Stimulated activated naive CD8-positive, alpha-beta T cell treated with anti-CD3 and anti-CD28 coated beads, Interleukin-15, amount 100 ng/mL, for 72 hours (primary cell): ENCODE measurements at regions not wholly inside any gene's neighbourhood (a gene's known extent, or its start where the extent isn't known, plus 50 kb on each side); places are given as distances from the start of the nearest gene placed in this dataset.

Experiments used
- ATAC-seq: fragments of 150-1000 bp; cut with Tn5 transposase; 2 replicates; pipeline ENCODE4 v1.10.0; 2021; ENCODE audit warnings: mild to moderate bottlenecking, moderate library complexity
- DNase-seq, 2 donors: peaks; one replicate each; pipeline ENCODE4 v3.0.0; 2021 to 2022
- H3K27ac Mint-ChIP-seq, 2 donors: one replicate each; pipeline ENCODE4 v1.8.0; 2022; ENCODE audit warnings: mild to moderate bottlenecking in 2 of 2, mixed read lengths in 2 of 2, moderate library complexity in 2 of 2
- H3K27me3 Mint-ChIP-seq: one replicate; pipeline ENCODE4 v1.8.0; 2022; ENCODE audit warnings: mixed read lengths
- H3K4me1 Mint-ChIP-seq: one replicate; pipeline ENCODE4 v1.8.0; 2022; ENCODE audit warnings: mild to moderate bottlenecking, mixed read lengths
- H3K4me3 Mint-ChIP-seq, 2 donors: one replicate each; pipeline ENCODE4 v1.8.0; 2022; ENCODE audit warnings: mild to moderate bottlenecking in 2 of 2, mixed read lengths in 2 of 2, moderate library complexity in 1 of 2
- H3K9me3 Mint-ChIP-seq, 2 donors: one replicate each; pipeline ENCODE4 v1.8.0; 2022; ENCODE audit warnings: mixed read lengths in 2 of 2

DNA sequence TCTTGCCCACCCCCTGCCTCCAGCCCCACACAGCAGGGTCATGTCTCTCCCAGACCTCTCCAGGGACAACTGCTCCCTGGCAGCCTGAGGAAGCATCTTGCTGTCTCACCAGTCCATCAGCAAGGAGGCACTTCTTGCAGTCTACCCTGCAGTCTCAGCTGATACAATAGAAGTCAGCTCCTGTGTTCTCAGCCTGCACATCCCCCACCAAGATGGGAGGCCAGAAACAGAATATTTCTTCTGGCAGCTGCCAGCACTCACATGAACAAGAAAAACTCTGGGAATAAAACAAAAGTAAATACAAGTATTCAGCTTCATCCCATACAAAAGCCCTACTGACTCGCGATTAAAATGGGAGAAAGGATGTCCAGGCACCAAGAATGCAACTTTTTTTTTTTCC lies 457.4 kb upstream of the PROK2 start:
- ATAC-seq, result no peak
- Mint-ChIP-seq H3K27me3 (no peaks in the 10 kb centered on the region), H3K4me1 (peaks cover 10% of the 10 kb centered on the region), H3K27ac (peak overlapping the region; percentile 55 to 64), H3K4me3 (no peak overlapping the region), H3K9me3 (no peaks in the 10 kb centered on the region)
- no peak for DNase-seq

DNA sequence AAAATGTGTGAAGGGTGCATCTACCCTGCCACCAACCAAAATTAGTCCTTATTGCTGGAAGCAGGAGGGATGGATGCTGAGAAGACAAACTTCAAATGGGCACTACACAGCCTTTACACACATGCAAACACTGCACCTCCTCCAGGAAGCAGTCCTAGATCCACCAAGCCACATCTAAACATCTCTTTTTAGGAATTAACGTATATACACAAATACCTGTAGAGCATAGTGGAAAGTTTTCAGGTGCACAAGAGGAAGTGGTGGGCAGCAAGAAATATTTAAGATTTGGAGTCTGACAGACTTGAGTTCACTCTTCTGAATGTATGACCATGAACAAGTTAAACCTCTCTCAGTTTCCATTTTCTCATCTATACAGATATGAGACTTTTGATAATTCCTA lies 456.6 kb upstream of the PROK2 start:
- Mint-ChIP-seq H3K27ac (no peak overlapping the region), H3K9me3 (no peaks in the 10 kb centered on the region), H3K27me3 (no peaks in the 10 kb centered on the region), H3K4me3 (no peak overlapping the region), H3K4me1 (peaks cover 6% of the 10 kb centered on the region)
- no peak for ATAC-seq
- DNase-seq, result no peak

DNA sequence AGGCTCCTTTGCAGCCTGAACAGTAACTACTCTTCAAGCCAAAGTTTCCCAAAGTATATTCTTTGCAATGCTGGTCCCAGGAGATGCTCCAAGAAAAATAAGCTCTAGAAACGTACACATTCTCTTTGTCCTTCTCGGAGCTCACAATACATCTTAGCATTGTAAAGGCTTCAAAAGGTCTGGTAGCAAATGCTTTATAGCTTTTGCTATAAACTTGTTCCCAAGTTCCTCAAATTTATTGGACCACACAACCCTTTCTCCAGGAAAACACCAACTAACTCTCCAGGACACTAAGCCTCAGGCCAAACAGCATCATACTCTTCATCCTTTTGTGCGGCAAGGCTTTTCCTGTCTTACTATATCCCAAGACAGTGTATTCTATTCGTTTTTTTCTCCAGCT lies 455.6 kb upstream of the PROK2 start:
- Mint-ChIP-seq H3K9me3 (no peaks in the 10 kb centered on the region), H3K27me3 (no peaks in the 10 kb centered on the region), H3K27ac (no peak overlapping the region), H3K4me1 (peaks cover 6% of the 10 kb centered on the region), H3K4me3 (no peak overlapping the region)
- DNase-seq, result no peak
- no peak for ATAC-seq

GRCh38 chr3:72238801-72239200 lies 453.9 kb upstream of the PROK2 start:
- peaks cover 6% of the 10 kb centered on the region for H3K4me1 Mint-ChIP-seq
- DNase-seq (no peak), ATAC-seq (no peak)
- H3K27me3 Mint-ChIP-seq, result no peaks in the 10 kb centered on the region
- no peaks in the 10 kb centered on the region for H3K9me3 Mint-ChIP-seq
- no peak overlapping the region for H3K27ac Mint-ChIP-seq
- H3K4me3 Mint-ChIP-seq, result no peak overlapping the region

- H3K4me3 Mint-ChIP-seq, result no peak overlapping the region
- H3K27me3 Mint-ChIP-seq, result no peaks in the 10 kb centered on the region
- no peak overlapping the region for H3K27ac Mint-ChIP-seq
- ATAC-seq (no peak), DNase-seq (no peak)
- peaks cover 6% of the 10 kb centered on the region for H3K4me1 Mint-ChIP-seq
- no peaks in the 10 kb centered on the region for H3K9me3 Mint-ChIP-seq
Measured at GRCh38 chr3:72238010-72238691, 453.2 kb upstream of the PROK2 start.

- Mint-ChIP-seq H3K9me3 (no peaks in the 10 kb centered on the region), H3K27me3 (no peaks in the 10 kb centered on the region), H3K27ac (no peak overlapping the region), H3K4me3 (no peak overlapping the region), H3K4me1 (peaks cover 6% of the 10 kb centered on the region)
- DNase-seq (no peak), ATAC-seq (no peak)
Measured at GRCh38 chr3:72237679-72238009, 452.7 kb upstream of the PROK2 start.

DNA sequence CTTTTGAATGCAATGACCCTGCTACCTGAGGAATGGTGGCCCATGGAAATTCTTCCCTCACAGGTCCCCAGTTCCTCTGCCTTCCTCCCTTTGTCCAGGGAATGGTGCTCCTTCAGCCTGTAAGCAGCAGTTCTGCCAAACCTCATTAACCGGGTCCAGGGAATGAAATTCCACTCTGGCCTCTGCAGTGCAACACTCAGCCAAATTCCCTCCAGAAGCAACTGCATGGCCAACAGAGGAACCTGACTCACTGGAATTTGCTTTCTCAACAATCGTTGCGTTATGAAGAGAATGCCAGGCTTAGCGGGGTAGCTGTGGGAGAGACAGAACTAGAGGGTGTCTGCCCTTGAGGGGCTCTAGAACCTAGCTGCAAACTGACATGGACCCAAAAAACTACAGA lies 449.4 kb upstream of the PROK2 start:
- DNase-seq, result no peak
- Mint-ChIP-seq H3K27ac (no peak overlapping the region), H3K4me1 (no peaks in the 10 kb centered on the region), H3K4me3 (no peak overlapping the region), H3K9me3 (no peaks in the 10 kb centered on the region), H3K27me3 (no peaks in the 10 kb centered on the region)
- ATAC-seq, result no peak

DNA sequence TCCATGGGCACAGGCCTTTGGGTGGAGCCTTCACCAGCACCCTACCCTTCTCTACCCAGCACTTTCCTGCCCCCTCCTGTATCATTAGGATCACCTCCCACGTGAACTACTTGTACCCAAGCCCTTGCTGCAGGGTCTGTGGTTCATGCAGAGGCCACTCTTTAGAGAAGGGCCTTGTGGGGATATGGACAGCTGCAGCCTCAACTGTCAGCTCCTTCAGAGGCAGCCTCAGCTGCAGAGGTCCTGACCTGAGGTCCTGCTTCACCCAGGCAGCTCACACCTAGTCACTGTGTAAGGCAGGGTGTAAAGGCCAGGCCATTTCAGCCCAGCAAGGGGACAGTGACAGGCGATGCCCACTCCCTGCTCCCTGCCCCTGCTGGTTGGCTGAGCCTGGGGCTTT lies 448.6 kb upstream of the PROK2 start:
- Mint-ChIP-seq H3K4me3 (no peak overlapping the region), H3K27ac (no peak overlapping the region), H3K27me3 (no peaks in the 10 kb centered on the region), H3K4me1 (no peaks in the 10 kb centered on the region), H3K9me3 (no peaks in the 10 kb centered on the region)
- DNase-seq (no peak), ATAC-seq (no peak)

DNA sequence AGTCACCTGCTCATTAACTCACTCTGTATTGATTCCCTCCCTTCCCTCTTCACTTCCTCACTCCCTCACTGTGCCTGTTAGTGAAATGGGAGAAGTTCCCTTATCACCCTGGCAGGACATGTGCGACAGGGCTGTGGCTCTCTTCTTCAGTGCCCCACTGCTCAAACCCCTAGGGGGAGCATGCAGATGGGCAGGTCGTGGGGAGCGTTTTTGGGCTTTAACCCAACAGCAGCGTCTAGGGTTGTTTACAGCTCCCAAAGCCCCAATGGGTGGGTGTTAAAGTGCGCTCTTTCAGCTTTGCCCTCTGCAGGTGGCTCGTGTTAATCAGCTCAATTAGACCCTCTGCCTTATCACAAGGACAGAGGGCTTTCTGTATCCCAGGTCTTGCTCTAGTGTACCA lies 447.8 kb upstream of the PROK2 start:
- peaks cover 5% of the 10 kb centered on the region for H3K4me1 Mint-ChIP-seq
- DNase-seq (no peak), ATAC-seq (no peak)
- no peak overlapping the region for H3K4me3 Mint-ChIP-seq
- H3K27me3 Mint-ChIP-seq, result peaks cover 8% of the 10 kb centered on the region
- no peak overlapping the region for H3K27ac Mint-ChIP-seq
- H3K9me3 Mint-ChIP-seq, result peaks cover under 1 to 8% of the 10 kb centered on the region in 2 donors

DNA sequence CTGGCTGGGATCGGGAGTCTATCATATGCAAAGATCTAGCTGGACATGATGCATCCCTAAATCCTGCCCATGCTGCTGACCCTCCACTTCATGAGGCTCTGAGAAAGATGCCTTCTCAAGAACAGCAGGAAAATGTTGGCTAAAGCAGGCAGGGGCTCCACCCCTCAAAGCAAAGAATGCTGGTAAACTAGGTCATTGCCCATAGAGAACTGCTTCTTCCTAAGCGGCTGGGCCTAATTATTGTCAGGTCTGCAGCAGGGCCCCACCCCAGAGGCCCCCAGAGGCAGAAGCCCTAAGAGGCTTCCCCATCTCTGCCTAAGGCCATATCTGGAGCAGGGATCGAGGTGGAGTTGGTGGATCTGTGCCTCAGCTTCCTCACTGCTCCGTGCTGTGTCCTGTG lies 447.4 kb upstream of the PROK2 start:
- Mint-ChIP-seq H3K27me3 (peaks cover 12% of the 10 kb centered on the region), H3K9me3 (peaks cover 5 to 12% of the 10 kb centered on the region in 2 donors), H3K4me1 (peaks cover 10% of the 10 kb centered on the region), H3K27ac (no peak overlapping the region), H3K4me3 (no peak overlapping the region)
- DNase-seq, result no peak
- no peak for ATAC-seq

GRCh38 chr3:72231439-72232196 lies 446.7 kb upstream of the PROK2 start:
- Mint-ChIP-seq H3K9me3 (peaks cover 12 to 19% of the 10 kb centered on the region in 2 donors), H3K27me3 (peaks cover 12% of the 10 kb centered on the region), H3K4me1 (peaks cover 12% of the 10 kb centered on the region), H3K27ac (no peak overlapping the region), H3K4me3 (no peak overlapping the region)
- DNase-seq (no peak), ATAC-seq (no peak)

DNA sequence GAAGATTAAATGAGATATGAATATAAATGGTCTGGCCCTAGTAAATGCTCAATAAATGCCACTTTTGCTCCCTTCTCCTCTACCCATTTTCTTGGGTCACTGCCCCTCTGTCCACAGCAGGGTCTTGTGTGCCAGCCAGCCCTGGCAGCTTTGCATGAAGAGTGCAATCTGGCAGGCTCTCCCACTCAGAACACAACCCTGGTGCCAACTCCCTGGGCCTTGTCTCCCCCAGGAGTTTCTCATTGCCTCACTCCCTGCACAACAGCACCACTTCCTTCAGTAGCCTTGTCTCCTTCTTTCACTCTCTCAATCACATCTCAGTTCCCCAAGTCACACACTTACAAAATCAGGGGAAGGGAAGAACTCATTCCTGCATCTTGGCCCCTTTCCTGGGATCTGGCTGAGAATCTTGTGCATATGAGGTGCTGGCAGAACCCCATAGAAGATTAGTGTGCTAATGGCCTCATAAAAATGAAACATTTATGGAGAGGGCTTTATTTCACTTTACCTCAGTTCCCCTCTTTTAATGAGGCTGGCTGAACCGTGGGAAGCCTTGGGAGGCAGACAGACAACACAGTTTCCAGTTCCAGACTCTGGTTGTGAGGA lies 445.9 kb upstream of the PROK2 start:
- ATAC-seq (no peak), DNase-seq (no peak)
- H3K9me3 Mint-ChIP-seq, result peaks cover 16 to 27% of the 10 kb centered on the region in 2 donors
- H3K27ac Mint-ChIP-seq, result no peak overlapping the region
- H3K4me1 Mint-ChIP-seq, result peaks cover 12% of the 10 kb centered on the region
- H3K4me3 Mint-ChIP-seq, result no peak overlapping the region
- H3K27me3 Mint-ChIP-seq, result peaks cover 12% of the 10 kb centered on the region

DNA sequence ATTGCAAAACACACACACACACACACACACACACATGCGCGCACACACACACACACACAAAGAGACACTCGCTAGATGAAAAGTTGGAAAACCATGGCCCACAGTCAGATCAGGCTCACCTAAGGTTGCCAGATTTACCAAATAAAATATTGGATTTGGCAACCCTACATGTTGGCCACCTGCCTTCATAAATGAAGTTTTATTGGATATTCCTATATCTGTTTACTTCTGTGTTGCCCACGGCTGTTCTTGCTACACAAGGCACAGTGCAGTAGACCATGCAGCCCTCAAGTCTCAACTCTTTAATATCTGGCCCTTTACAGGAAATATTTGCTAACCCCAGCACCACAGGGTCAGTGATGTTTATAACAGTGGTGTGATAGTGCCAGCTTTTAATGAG lies 445.0 kb upstream of the PROK2 start:
- H3K4me1 Mint-ChIP-seq, result peaks cover 12% of the 10 kb centered on the region
- H3K27ac Mint-ChIP-seq, result no peak overlapping the region
- H3K9me3 Mint-ChIP-seq, result peaks cover 26 to 36% of the 10 kb centered on the region in 2 donors
- H3K4me3 Mint-ChIP-seq, result no peak overlapping the region
- DNase-seq (no peak), ATAC-seq (no peak)
- peaks cover 12% of the 10 kb centered on the region for H3K27me3 Mint-ChIP-seq

GRCh38 chr3:72227486-72228070 lies 442.6 kb upstream of the PROK2 start:
- H3K4me3 Mint-ChIP-seq, result no peak overlapping the region

DNA sequence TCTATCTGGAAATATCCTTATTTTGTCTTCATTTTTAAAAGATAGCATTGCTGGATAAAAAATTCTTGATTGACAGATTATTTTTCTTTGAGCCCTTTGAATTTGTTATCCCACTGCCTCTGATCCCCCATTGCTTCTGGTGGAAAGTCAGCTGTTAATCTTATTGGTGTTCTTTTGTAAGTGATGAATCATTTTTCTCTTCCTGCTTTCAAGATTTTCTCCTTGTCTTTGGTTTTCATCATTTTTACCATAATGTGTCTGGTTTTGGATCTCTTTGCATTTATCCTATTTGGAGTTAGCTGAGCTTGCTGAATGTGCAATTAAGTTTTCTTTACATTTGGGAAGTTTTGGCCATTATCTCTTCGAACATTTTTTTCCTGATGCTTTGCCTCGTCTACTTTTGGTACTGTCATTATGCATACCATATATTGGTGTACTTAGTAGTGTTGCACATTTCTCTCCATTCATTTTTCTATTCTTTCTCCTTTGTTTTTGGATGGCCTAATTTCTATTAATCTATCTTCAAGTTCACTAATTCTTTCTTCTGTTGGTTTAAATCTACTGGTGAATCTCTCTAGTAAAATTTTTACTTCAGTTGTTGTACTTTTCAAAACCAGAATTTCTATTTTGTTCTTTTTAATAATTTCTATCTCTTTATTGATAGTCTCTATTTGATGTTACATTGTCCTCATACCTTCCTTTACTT lies 440.0 kb upstream of the PROK2 start:
- no peak for ATAC-seq
- Mint-ChIP-seq H3K4me3 (no peak overlapping the region), H3K4me1 (peaks cover 12% of the 10 kb centered on the region), H3K27ac (no peak overlapping the region), H3K27me3 (peaks cover 12% of the 10 kb centered on the region), H3K9me3 (peaks cover 36 to 46% of the 10 kb centered on the region in 2 donors)
- DNase-seq, result no peak

More at GRCh38 chr3:72227486-72228070, 442.6 kb upstream of the PROK2 start:
- ATAC-seq, result no peak
- H3K27me3 Mint-ChIP-seq, result peaks cover 12% of the 10 kb centered on the region
- no peak overlapping the region for H3K27ac Mint-ChIP-seq
- no peak for DNase-seq
- peaks cover 12% of the 10 kb centered on the region for H3K4me1 Mint-ChIP-seq
- H3K9me3 Mint-ChIP-seq, result peaks cover 36 to 46% of the 10 kb centered on the region in 2 donors
